ENCODE measurements at regions not wholly inside any gene's neighbourhood (a gene's known extent, or its start where the extent isn't known, plus 50 kb on each side); places are given as distances from the start of the nearest gene placed in this dataset.

GRCh38 chr10:83357004-83357403 lies 782.3 kb upstream of the GHITM start:
- no peak for DNase-seq (ENCODE audit: low read depth)

GRCh38 chr10:83357627-83358026 lies 781.7 kb upstream of the GHITM start:
- no peak for DNase-seq (ENCODE audit: low read depth)

GRCh38 chr10:83367036-83367435 lies 772.3 kb upstream of the GHITM start:
- no peak for DNase-seq (ENCODE audit: low read depth)

- no peak for DNase-seq (ENCODE audit: low read depth)
Measured at GRCh38 chr10:83371696-83372490, 767.4 kb upstream of the GHITM start.

- DNase-seq (ENCODE audit: low read depth), result no peak
Measured at GRCh38 chr10:83372646-83373045, 766.7 kb upstream of the GHITM start.

GRCh38 chr10:83373671-83374070 lies 765.6 kb upstream of the GHITM start:
- DNase-seq (ENCODE audit: low read depth), result no peak

- no peak for DNase-seq (ENCODE audit: low read depth)
Measured at GRCh38 chr10:83374741-83375140, 764.6 kb upstream of the GHITM start.

- DNase-seq (ENCODE audit: low read depth), result no peak
Measured at GRCh38 chr10:83375274-83375673, 764.0 kb upstream of the GHITM start.

- DNase-seq (ENCODE audit: low read depth), result no peak
Measured at GRCh38 chr10:83397806-83398205, 741.5 kb upstream of the GHITM start.

GRCh38 chr10:83410570-83410969 lies 728.7 kb upstream of the GHITM start:
- DNase-seq (ENCODE audit: low read depth), result no peak

- no peak for DNase-seq (ENCODE audit: low read depth)
Measured at GRCh38 chr10:83425306-83425705, 714.0 kb upstream of the GHITM start.

GRCh38 chr10:83427101-83427500 lies 712.2 kb upstream of the GHITM start:
- no peak for DNase-seq (ENCODE audit: low read depth)

- DNase-seq (ENCODE audit: low read depth), result no peak
Measured at GRCh38 chr10:83432261-83433045, 706.9 kb upstream of the GHITM start.

- no peak for DNase-seq (ENCODE audit: low read depth)
Measured at GRCh38 chr10:83433705-83434104, 705.6 kb upstream of the GHITM start.

- DNase-seq (ENCODE audit: low read depth), result no peak
Measured at GRCh38 chr10:83448013-83448412, 691.3 kb upstream of the GHITM start.

- no peak for DNase-seq (ENCODE audit: low read depth)
Measured at GRCh38 chr10:83458611-83459010, 680.7 kb upstream of the GHITM start.

GRCh38 chr10:83459124-83459523 lies 680.2 kb upstream of the GHITM start:
- DNase-seq (ENCODE audit: low read depth), result no peak

- no peak for DNase-seq (ENCODE audit: low read depth)
Measured at GRCh38 chr10:83469728-83470331, 669.5 kb upstream of the GHITM start.

- DNase-seq (ENCODE audit: low read depth), result no peak
Measured at GRCh38 chr10:83476211-83476610, 663.1 kb upstream of the GHITM start.

GRCh38 chr10:83489161-83489560 lies 650.1 kb upstream of the GHITM start:
- DNase-seq (ENCODE audit: low read depth), result no peak

- no peak for DNase-seq (ENCODE audit: low read depth)
Measured at GRCh38 chr10:83492004-83492403, 647.3 kb upstream of the GHITM start.

- DNase-seq (ENCODE audit: low read depth), result no peak
Measured at GRCh38 chr10:83512681-83513080, 626.6 kb upstream of the GHITM start.

- DNase-seq (ENCODE audit: low read depth), result no peak
Measured at GRCh38 chr10:83515001-83515400, 624.3 kb upstream of the GHITM start.
